HEK293T (cell line): ENCODE measurements at regions not wholly inside any gene's neighbourhood (a gene's known extent, or its start where the extent isn't known, plus 50 kb on each side); places are given as distances from the start of the nearest gene placed in this dataset.
"Not testable (repeated sequence)": the region's sequence is repeated elsewhere in the genome, so short reads cannot be mapped to it uniquely, and the experiment has no call there.

Experiments used
- CTCF ChIA-PET: fragments of 350-600 bp; formaldehyde crosslinking; extraction: SDS; loops from one replicate; lab custom pipeline; 2021; ENCODE audit warnings: antibody characterized with exemption, inconsistent platforms; lab: Yijun Ruan, JAX
- POLR2A ChIA-PET: fragments of 350-600 bp; formaldehyde crosslinking; extraction: SDS; loops from one replicate; lab custom pipeline; 2020; ENCODE audit warnings: antibody characterized with exemption, inconsistent platforms; lab: Yijun Ruan, JAX
- DNase-seq: peaks from one replicate; pipeline ENCODE4 v3.0.0; 2012; ENCODE audit warnings: mixed read lengths; ENCODE audit errors: extremely low spot score
- ARNT ChIP-seq: fragments of 450-650 bp; IDR thresholded peaks from 2 replicates; pipeline ENCODE4 v1.6.1; 2017; ENCODE audit warnings: mild to moderate bottlenecking
- BHLHE40 ChIP-seq: fragments of 450-650 bp; IDR thresholded peaks from 2 replicates; pipeline ENCODE4 v1.6.1; 2016; ENCODE audit warnings: mild to moderate bottlenecking, moderate library complexity, borderline replicate concordance
- CTBP1 ChIP-seq: fragments of 450-650 bp; IDR thresholded peaks from 2 replicates; pipeline ENCODE4 v1.6.1; 2016; ENCODE audit warnings: borderline replicate concordance
- ELF4 ChIP-seq: fragments of 450-650 bp; IDR thresholded peaks from 2 replicates; pipeline ENCODE4 v1.6.1; 2017; ENCODE audit warnings: antibody characterized with exemption
- FOXA1 ChIP-seq: fragments of 450-650 bp; IDR thresholded peaks from 2 replicates; pipeline ENCODE4 v1.6.1; 2016; ENCODE audit warnings: mild to moderate bottlenecking
- FOXK2 ChIP-seq: fragments of 450-650 bp; IDR thresholded peaks from 2 replicates; pipeline ENCODE4 v1.6.1; 2016; ENCODE audit warnings: mild to moderate bottlenecking
- FOXM1 ChIP-seq: fragments of 450-650 bp; IDR thresholded peaks from 2 replicates; pipeline ENCODE4 v1.6.1; 2017; ENCODE audit warnings: mild to moderate bottlenecking, borderline replicate concordance
- HDGF ChIP-seq: fragments of 450-650 bp; IDR thresholded peaks from 2 replicates; pipeline ENCODE4 v1.6.1; 2017; ENCODE audit warnings: antibody characterized with exemption, borderline replicate concordance
- L3MBTL2 ChIP-seq: fragments of 450-650 bp; conservative IDR thresholded peaks from 2 replicates; pipeline ENCODE4 v1.6.1; 2016; ENCODE audit warnings: mild to moderate bottlenecking
- LEF1 ChIP-seq: fragments of 450-650 bp; IDR thresholded peaks from 2 replicates; pipeline ENCODE4 v1.6.1; 2017; ENCODE audit warnings: mild to moderate bottlenecking, borderline replicate concordance
- NFRKB ChIP-seq: fragments of 450-650 bp; IDR thresholded peaks from 2 replicates; pipeline ENCODE4 v1.6.1; 2016; ENCODE audit warnings: mild to moderate bottlenecking, moderate library complexity
- PKNOX1 ChIP-seq: fragments of 450-650 bp; IDR thresholded peaks from 2 replicates; pipeline ENCODE4 v1.6.1; 2016
- SP1 ChIP-seq: fragments of 450-650 bp; IDR thresholded peaks from 2 replicates; pipeline ENCODE4 v1.6.1; 2017
- SUZ12 ChIP-seq: fragments of 450-650 bp; IDR thresholded peaks from 2 replicates; pipeline ENCODE4 v1.6.1; 2016; ENCODE audit warnings: mild to moderate bottlenecking
- TARDBP ChIP-seq: fragments of 450-650 bp; IDR thresholded peaks from 2 replicates; pipeline ENCODE4 v1.6.1; 2016
- ZNF384 ChIP-seq: fragments of 450-650 bp; IDR thresholded peaks from 2 replicates; pipeline ENCODE4 v1.6.1; 2016

GRCh38 chr6:8941577-8941976 lies 506.2 kb upstream of the SLC35B3 start:
- DNase-seq, result no peak
- ChIA-PET POLR2A (no interaction called here), CTCF (no interaction called here)
- TF ChIP-seq FOXK2, result no peak
- no peak for TF ChIP-seq PKNOX1
- TF ChIP-seq TARDBP, result no peak
- TF ChIP-seq L3MBTL2, result no peak
- no peak for TF ChIP-seq ELF4
- no peak for TF ChIP-seq SUZ12
- no peak for TF ChIP-seq BHLHE40
- TF ChIP-seq CTBP1, result no peak
- no peak for TF ChIP-seq LEF1
- no peak for TF ChIP-seq ARNT
- no peak for TF ChIP-seq SP1
- TF ChIP-seq FOXA1, result no peak
- TF ChIP-seq ZNF384, result no peak
- no peak for TF ChIP-seq NFRKB
- no peak for TF ChIP-seq FOXM1
- TF ChIP-seq HDGF, result no peak

DNA sequence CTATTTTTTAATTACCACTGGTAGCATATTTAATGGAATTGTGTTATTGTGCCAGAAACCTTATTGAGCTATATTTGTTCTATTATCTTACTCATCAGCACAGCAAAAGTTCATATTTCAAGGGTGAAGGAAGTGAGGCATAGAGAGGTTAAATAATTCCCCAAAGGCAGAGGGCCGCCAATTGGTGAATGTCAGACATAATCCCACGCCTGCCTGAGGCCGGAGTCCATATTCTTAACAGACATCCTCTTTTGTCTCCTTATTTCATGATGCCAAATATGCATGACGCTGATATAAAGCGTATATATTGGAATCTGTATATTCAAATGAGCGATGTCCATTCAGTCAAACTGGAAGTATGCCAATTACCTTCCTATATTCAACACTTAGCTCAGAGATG lies 505.0 kb upstream of the SLC35B3 start:
- ChIA-PET CTCF (no interaction called here), POLR2A (no interaction called here)
- no peak for DNase-seq
- no peak for TF ChIP-seq FOXM1
- TF ChIP-seq NFRKB, result no peak
- no peak for TF ChIP-seq TARDBP
- no peak; the same call in 1 of the 2 replicates for TF ChIP-seq PKNOX1
- no peak for TF ChIP-seq BHLHE40
- TF ChIP-seq HDGF, result no peak
- TF ChIP-seq CTBP1, result no peak
- no peak for TF ChIP-seq ZNF384
- TF ChIP-seq SP1, result no peak
- TF ChIP-seq FOXA1, result no peak
- TF ChIP-seq SUZ12, result no peak
- TF ChIP-seq ARNT, result no peak
- TF ChIP-seq FOXK2, result no peak
- TF ChIP-seq LEF1, result no peak
- no peak for TF ChIP-seq L3MBTL2
- TF ChIP-seq ELF4, result no peak

GRCh38 chr6:8939615-8940014 lies 504.3 kb upstream of the SLC35B3 start:
- peak; percentile 41 for DNase-seq
- TF ChIP-seq ARNT (peak; percentile 82), FOXK2 (peak; percentile 83; the same call in 1 of the 2 replicates), L3MBTL2 (no peak), LEF1 (no peak; the same call in 1 of the 2 replicates), SP1 (no peak), CTBP1 (peak; percentile 94), FOXA1 (peak; percentile 98), PKNOX1 (peak; percentile 63), TARDBP (peak; percentile 69; the same call in 1 of the 2 replicates), ELF4 (no peak), FOXM1 (0 out of 2 replicates have a peak, but pooled peaks have one; percentile 7)
- ChIA-PET CTCF (no interaction called here), POLR2A (no interaction called here)

- CTCF ChIA-PET, result no interaction called here
- POLR2A ChIA-PET, result no interaction called here
These were observed 499.0 kb upstream of the SLC35B3 start for GRCh38 chr6:8934318-8934717.

GRCh38 chr6:8930009-8930408 lies 494.7 kb upstream of the SLC35B3 start:
- TF ChIP-seq CTBP1, result no peak
- no peak for TF ChIP-seq BHLHE40
- no peak for TF ChIP-seq ARNT
- no peak for TF ChIP-seq LEF1
- no peak for TF ChIP-seq TARDBP
- no peak for TF ChIP-seq FOXA1
- TF ChIP-seq HDGF, result no peak
- no peak for TF ChIP-seq FOXM1
- POLR2A ChIA-PET, result no interaction called here
- CTCF ChIA-PET, result no interaction called here
- DNase-seq, result no peak

More at GRCh38 chr6:8934318-8934717, 499.0 kb upstream of the SLC35B3 start:
- no peak for TF ChIP-seq ELF4
- no peak for TF ChIP-seq FOXM1
- no peak for TF ChIP-seq HDGF
- TF ChIP-seq CTBP1, result no peak
- no peak for TF ChIP-seq FOXK2
- no peak for TF ChIP-seq ARNT
- no peak for TF ChIP-seq NFRKB
- no peak for DNase-seq

DNA sequence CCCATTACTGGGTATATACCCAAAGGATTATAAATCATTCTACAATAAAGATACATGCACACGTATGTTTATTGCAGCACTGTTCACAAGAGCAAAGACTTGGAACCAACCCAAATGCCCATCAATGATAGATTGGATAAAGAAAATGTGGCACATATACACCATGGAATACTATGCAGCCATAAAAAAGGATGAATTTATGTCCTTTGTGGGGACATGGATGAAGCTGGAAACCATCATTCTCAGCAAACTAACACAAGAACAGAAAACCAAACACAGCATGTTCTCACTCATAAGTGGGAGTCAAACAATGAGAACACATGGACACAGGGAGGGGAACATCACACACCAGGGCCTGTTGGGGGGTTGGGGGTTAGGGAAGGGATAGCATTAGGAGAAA lies 484.9 kb upstream of the SLC35B3 start:
- CTCF ChIA-PET, POLR2A ChIA-PET, DNase-seq: not testable (repeated sequence)

GRCh38 chr6:8918196-8918595 lies 482.9 kb upstream of the SLC35B3 start:
- POLR2A ChIA-PET, result no interaction called here
- TF ChIP-seq ELF4, result no peak
- no peak for TF ChIP-seq PKNOX1
- no peak for TF ChIP-seq LEF1
- no peak for TF ChIP-seq BHLHE40
- TF ChIP-seq ZNF384, result no peak
- no peak for TF ChIP-seq NFRKB
- TF ChIP-seq ARNT, result no peak
- no peak for TF ChIP-seq HDGF
- TF ChIP-seq SP1, result no peak
- TF ChIP-seq FOXK2, result no peak
- no peak for DNase-seq
- CTCF ChIA-PET, result interaction anchor here (0.6 kb wide), 1 partner anchor 32 kb away, joined by 3 read pairs; no protein-coding TSS in a partner anchor
